ENCODE measurements at regions not wholly inside any gene's neighbourhood (a gene's known extent, or its start where the extent isn't known, plus 50 kb on each side); places are given as distances from the start of the nearest gene placed in this dataset.

DNA sequence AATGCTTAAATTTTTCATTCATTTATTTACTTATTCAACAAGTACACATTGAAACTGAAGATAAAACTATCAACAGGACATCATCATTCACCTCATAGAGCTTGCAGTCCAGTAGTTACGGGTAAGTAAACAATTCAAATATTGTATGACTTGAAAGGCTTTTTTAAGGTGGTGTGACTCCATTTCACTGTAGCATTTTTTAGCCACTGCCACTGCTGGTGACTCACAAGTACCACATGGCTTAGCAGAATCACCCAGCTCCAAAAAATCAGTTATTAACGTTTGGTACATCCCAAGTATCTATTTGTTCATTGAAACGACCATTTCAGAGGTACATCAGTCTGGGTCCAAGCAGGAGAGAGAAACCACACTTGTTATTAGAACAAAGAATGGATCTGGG lies 427.9 kb upstream of the DDI1 start:
- ATAC-seq, result no peak
- ChIA-PET CTCF (no interaction called here), POLR2A (interaction anchor here (0.6 kb wide), 1 partner anchor 517 kb away, joined by 5 read pairs; no protein-coding TSS in a partner anchor)
- DNase-seq (ENCODE audit: low read depth, low spot score), result no peak
- Histone ChIP-seq H3K27ac (ENCODE audit: low read length) (no peak overlapping the region), H3K9me3 (ENCODE audit: control insufficient read depth, insufficient read depth, low read depth, low read length) (no peaks in the 10 kb centered on the region), H3K4me3 (ENCODE audit: low read depth in 2 of 2, low read length in 2 of 2) (no peak overlapping the region), H3K27me3 (ENCODE audit: control insufficient read depth, insufficient read depth, low read length) (no peaks in the 10 kb centered on the region), H3K36me3 (ENCODE audit: control insufficient read depth, insufficient read depth, low read length) (no peaks in the 10 kb centered on the region), H3K4me1 (ENCODE audit: control insufficient read depth, insufficient read depth, low read length) (no peaks in the 10 kb centered on the region)
- TF ChIP-seq, protein P1, sequence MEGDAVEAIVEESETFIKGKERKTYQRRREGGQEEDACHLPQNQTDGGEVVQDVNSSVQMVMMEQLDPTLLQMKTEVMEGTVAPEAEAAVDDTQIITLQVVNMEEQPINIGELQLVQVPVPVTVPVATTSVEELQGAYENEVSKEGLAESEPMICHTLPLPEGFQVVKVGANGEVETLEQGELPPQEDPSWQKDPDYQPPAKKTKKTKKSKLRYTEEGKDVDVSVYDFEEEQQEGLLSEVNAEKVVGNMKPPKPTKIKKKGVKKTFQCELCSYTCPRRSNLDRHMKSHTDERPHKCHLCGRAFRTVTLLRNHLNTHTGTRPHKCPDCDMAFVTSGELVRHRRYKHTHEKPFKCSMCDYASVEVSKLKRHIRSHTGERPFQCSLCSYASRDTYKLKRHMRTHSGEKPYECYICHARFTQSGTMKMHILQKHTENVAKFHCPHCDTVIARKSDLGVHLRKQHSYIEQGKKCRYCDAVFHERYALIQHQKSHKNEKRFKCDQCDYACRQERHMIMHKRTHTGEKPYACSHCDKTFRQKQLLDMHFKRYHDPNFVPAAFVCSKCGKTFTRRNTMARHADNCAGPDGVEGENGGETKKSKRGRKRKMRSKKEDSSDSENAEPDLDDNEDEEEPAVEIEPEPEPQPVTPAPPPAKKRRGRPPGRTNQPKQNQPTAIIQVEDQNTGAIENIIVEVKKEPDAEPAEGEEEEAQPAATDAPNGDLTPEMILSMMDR (IDR thresholded peaks at IDR 0.05), result no peak
- TF ChIP-seq TCF7L2 (IDR thresholded peaks at IDR 0.05; ENCODE audit: low read depth, low read length) (no peak), POLR2AphosphoS5 (IDR thresholded peaks at IDR 0.05; ENCODE audit: low read depth, low read length) (no peak), SIN3A (IDR thresholded peaks at IDR 0.05; ENCODE audit: borderline replicate concordance, insufficient read depth, low read depth, low read length) (no peak)
- TF ChIP-seq, protein P2, sequence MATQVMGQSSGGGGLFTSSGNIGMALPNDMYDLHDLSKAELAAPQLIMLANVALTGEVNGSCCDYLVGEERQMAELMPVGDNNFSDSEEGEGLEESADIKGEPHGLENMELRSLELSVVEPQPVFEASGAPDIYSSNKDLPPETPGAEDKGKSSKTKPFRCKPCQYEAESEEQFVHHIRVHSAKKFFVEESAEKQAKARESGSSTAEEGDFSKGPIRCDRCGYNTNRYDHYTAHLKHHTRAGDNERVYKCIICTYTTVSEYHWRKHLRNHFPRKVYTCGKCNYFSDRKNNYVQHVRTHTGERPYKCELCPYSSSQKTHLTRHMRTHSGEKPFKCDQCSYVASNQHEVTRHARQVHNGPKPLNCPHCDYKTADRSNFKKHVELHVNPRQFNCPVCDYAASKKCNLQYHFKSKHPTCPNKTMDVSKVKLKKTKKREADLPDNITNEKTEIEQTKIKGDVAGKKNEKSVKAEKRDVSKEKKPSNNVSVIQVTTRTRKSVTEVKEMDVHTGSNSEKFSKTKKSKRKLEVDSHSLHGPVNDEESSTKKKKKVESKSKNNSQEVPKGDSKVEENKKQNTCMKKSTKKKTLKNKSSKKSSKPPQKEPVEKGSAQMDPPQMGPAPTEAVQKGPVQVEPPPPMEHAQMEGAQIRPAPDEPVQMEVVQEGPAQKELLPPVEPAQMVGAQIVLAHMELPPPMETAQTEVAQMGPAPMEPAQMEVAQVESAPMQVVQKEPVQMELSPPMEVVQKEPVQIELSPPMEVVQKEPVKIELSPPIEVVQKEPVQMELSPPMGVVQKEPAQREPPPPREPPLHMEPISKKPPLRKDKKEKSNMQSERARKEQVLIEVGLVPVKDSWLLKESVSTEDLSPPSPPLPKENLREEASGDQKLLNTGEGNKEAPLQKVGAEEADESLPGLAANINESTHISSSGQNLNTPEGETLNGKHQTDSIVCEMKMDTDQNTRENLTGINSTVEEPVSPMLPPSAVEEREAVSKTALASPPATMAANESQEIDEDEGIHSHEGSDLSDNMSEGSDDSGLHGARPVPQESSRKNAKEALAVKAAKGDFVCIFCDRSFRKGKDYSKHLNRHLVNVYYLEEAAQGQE (IDR thresholded peaks at IDR 0.05; ENCODE audit: insufficient read depth in 1 of 2, low read depth in 2 of 2, low read length in 1 of 2), result no peak
- BruUV-seq (replicated peaks), result no TSS peak
- in situ Hi-C loops (cut with HindIII; ENCODE audit: low pct_unique_long_range_greater_than_20kb, low sequenced_read_pairs) (no loop called here), intact Hi-C loops (cut with micrococcal nuclease; ENCODE audit: unreplicated experiment) (no loop called here)

DNA sequence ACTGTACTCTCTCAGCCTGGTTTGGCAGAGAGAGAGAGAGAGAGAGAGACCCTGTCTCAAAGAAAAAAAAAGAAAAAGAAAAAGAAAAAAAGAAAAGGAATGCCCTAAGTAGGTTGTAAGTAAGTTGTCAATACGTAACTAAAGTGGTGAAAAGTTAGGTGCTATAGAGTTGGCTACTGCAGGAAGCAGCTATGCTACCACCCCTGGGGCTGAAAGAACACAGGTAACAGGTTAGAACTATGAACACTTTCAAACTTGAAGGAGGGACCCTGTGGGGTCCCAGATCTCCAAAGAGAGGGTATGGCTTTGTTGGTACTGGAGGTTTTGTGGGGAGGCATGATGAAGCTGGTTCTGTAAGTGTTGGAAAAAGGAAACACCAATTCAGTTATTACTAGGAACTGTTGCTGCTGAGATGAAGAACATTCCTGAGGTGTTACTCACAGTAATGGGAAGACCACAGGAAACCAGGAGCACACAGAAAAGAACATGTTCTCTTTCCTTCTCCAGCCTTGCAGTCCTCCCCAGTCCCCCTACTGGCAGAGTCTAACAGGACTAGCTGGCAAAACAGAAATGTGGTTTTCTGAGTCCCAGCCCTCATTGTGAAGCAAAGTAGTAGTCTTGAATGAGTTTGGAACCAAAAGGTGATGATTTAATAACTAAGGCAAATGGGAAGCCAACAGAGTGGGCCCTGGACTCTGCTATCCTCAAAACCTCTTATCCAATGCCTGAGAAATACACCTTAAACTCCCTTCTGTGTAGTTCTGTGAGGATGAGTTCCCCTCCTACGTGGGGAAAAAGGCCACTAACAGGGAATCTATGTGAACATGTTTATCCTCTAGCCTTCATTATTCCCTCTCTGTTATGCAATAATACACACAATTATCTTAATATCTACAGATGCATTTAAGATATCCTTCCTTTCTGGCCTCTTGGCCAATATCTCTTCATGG lies 427.0 kb upstream of the DDI1 start:
- peak; percentile 79 for ATAC-seq
- H3K27me3 ChIP-seq (ENCODE audit: control insufficient read depth, insufficient read depth, low read length), result no peaks in the 10 kb centered on the region
- no peak overlapping the region for H3K27ac ChIP-seq (ENCODE audit: low read length)
- BruUV-seq (replicated peaks), result no TSS peak
- no peaks in the 10 kb centered on the region for H3K36me3 ChIP-seq (ENCODE audit: control insufficient read depth, insufficient read depth, low read length)
- intact Hi-C loops (cut with micrococcal nuclease; ENCODE audit: unreplicated experiment) (no loop called here), in situ Hi-C loops (cut with HindIII; ENCODE audit: low pct_unique_long_range_greater_than_20kb, low sequenced_read_pairs) (no loop called here)
- DNase-seq (ENCODE audit: low read depth, low spot score), result no peak
- H3K9me3 ChIP-seq (ENCODE audit: control insufficient read depth, insufficient read depth, low read depth, low read length), result no peaks in the 10 kb centered on the region
- TF ChIP-seq TCF7L2 (IDR thresholded peaks at IDR 0.05; ENCODE audit: low read depth, low read length), result no peak
- no peak for TF ChIP-seq POLR2AphosphoS5 (IDR thresholded peaks at IDR 0.05; ENCODE audit: low read depth, low read length)
- TF ChIP-seq, protein P1 (IDR thresholded peaks at IDR 0.05), result peak; percentile 37
- TF ChIP-seq, protein P2 (IDR thresholded peaks at IDR 0.05; ENCODE audit: insufficient read depth in 1 of 2, low read depth in 2 of 2, low read length in 1 of 2), result no peak
- TF ChIP-seq SIN3A (IDR thresholded peaks at IDR 0.05; ENCODE audit: borderline replicate concordance, insufficient read depth, low read depth, low read length), result no peak
- POLR2A ChIA-PET, result interaction anchor here (0.7 kb wide), 1 partner anchor 68 kb away, joined by 5 read pairs; no protein-coding TSS in a partner anchor
- no peak overlapping the region for H3K4me3 ChIP-seq (ENCODE audit: low read depth in 2 of 2, low read length in 2 of 2)
- CTCF ChIA-PET, result interaction anchor here (0.7 kb wide), 1 partner anchor 121 kb away, joined by 4 read pairs; no protein-coding TSS in a partner anchor
- no peaks in the 10 kb centered on the region for H3K4me1 ChIP-seq (ENCODE audit: control insufficient read depth, insufficient read depth, low read length)
